ENCODE measurements at regions not wholly inside any gene's neighbourhood (a gene's known extent, or its start where the extent isn't known, plus 50 kb on each side); places are given as distances from the start of the nearest gene placed in this dataset.

DNA sequence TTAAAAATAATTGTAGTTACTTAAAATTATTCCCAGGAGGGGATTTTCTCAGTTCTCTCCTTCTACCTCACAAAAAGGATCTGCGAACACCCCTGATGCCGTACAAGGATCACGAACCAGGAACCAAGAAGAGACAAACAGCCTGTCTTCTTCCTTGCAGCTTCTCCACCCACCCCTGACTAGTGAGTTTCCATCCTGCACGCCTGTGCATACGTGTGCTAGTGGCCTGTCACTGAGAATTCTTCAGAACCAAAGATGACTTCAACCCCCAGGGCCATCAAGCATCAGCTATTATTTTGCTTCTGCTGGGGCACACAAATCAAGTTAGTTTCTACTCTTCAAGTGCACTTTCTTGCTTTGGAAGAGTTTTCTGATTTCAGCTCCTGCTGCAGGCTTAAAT, 175.5 kb upstream of the KLF6 start:
- peak overlapping the region; percentile 51 for H2AFZ ChIP-seq (ENCODE audit: low read depth, low read length)
- peaks cover 57% of the 10 kb centered on the region for H3K4me1 ChIP-seq (ENCODE audit: insufficient read depth, low read length)
- no peaks in the 10 kb centered on the region for H3K9me3 ChIP-seq (ENCODE audit: insufficient read depth, low read length, severe bottlenecking)
- no peaks in the 10 kb centered on the region for H3K36me3 ChIP-seq (ENCODE audit: insufficient read depth, low read length)
- no peaks in the 10 kb centered on the region for H4K20me1 ChIP-seq (ENCODE audit: insufficient read depth, low read length)
- H3K79me2 ChIP-seq (ENCODE audit: insufficient read depth, low read length): no peaks in the 10 kb centered on the region
- peak; percentile 5; the same call in 2 of the 3 replicates for ATAC-seq (ENCODE audit: insufficient read depth, low read depth)
- peak overlapping the region in 1 of 2 experiments; percentile 36; a peak in 1 of 4 replicates for H3K4me3 ChIP-seq (ENCODE audit: low read depth in 1 of 2, low read length in 2 of 2)
- peak; percentile 43 for DNase-seq
- no peak for TF ChIP-seq EZH2 (IDR thresholded peaks at IDR 0.05; ENCODE audit: borderline replicate concordance, low read depth, low read length, severe bottlenecking)
- TF ChIP-seq, protein P1, sequence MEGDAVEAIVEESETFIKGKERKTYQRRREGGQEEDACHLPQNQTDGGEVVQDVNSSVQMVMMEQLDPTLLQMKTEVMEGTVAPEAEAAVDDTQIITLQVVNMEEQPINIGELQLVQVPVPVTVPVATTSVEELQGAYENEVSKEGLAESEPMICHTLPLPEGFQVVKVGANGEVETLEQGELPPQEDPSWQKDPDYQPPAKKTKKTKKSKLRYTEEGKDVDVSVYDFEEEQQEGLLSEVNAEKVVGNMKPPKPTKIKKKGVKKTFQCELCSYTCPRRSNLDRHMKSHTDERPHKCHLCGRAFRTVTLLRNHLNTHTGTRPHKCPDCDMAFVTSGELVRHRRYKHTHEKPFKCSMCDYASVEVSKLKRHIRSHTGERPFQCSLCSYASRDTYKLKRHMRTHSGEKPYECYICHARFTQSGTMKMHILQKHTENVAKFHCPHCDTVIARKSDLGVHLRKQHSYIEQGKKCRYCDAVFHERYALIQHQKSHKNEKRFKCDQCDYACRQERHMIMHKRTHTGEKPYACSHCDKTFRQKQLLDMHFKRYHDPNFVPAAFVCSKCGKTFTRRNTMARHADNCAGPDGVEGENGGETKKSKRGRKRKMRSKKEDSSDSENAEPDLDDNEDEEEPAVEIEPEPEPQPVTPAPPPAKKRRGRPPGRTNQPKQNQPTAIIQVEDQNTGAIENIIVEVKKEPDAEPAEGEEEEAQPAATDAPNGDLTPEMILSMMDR (IDR thresholded peaks at IDR 0.05; ENCODE audit: borderline replicate concordance, extremely low read depth, low read length, poor library complexity, severe bottlenecking): no peak
- peak overlapping the region; percentile 58 for H3K4me2 ChIP-seq (ENCODE audit: insufficient read depth, low read length)
- H3K27me3 ChIP-seq (ENCODE audit: insufficient read depth, low read length, poor library complexity): no peaks in the 10 kb centered on the region
- peak overlapping the region; percentile 50 for H3K9ac ChIP-seq (ENCODE audit: low read depth, low read length)
- peak overlapping the region; percentile 93 for H3K27ac ChIP-seq (ENCODE audit: low read length)

GRCh38 chr10:3959370-3960325, 174.6 kb upstream of the KLF6 start:
- H4K20me1 ChIP-seq (ENCODE audit: insufficient read depth, low read length): no peaks in the 10 kb centered on the region
- H3K9ac ChIP-seq (ENCODE audit: low read depth, low read length): peak overlapping the region; percentile 50
- TF ChIP-seq, protein P1 (IDR thresholded peaks at IDR 0.05; ENCODE audit: borderline replicate concordance, extremely low read depth, low read length, poor library complexity, severe bottlenecking): no peak
- no peak for TF ChIP-seq EZH2 (IDR thresholded peaks at IDR 0.05; ENCODE audit: borderline replicate concordance, low read depth, low read length, severe bottlenecking)
- peak overlapping the region in 1 of 2 experiments; percentile 45; a peak in 2 of 4 replicates for H3K4me3 ChIP-seq (ENCODE audit: low read depth in 1 of 2, low read length in 2 of 2)
- no peaks in the 10 kb centered on the region for H3K79me2 ChIP-seq (ENCODE audit: insufficient read depth, low read length)
- H2AFZ ChIP-seq (ENCODE audit: low read depth, low read length): peak overlapping the region; percentile 58
- peak overlapping the region; percentile 58 for H3K4me2 ChIP-seq (ENCODE audit: insufficient read depth, low read length)
- no peaks in the 10 kb centered on the region for H3K27me3 ChIP-seq (ENCODE audit: insufficient read depth, low read length, poor library complexity)
- peak overlapping the region; percentile 93 for H3K27ac ChIP-seq (ENCODE audit: low read length)
- H3K4me1 ChIP-seq (ENCODE audit: insufficient read depth, low read length): peaks cover 57% of the 10 kb centered on the region
- peak; percentile 79 for DNase-seq
- H3K36me3 ChIP-seq (ENCODE audit: insufficient read depth, low read length): no peaks in the 10 kb centered on the region
- peak; percentile 43 for ATAC-seq (ENCODE audit: insufficient read depth, low read depth)
- no peaks in the 10 kb centered on the region for H3K9me3 ChIP-seq (ENCODE audit: insufficient read depth, low read length, severe bottlenecking)

DNA sequence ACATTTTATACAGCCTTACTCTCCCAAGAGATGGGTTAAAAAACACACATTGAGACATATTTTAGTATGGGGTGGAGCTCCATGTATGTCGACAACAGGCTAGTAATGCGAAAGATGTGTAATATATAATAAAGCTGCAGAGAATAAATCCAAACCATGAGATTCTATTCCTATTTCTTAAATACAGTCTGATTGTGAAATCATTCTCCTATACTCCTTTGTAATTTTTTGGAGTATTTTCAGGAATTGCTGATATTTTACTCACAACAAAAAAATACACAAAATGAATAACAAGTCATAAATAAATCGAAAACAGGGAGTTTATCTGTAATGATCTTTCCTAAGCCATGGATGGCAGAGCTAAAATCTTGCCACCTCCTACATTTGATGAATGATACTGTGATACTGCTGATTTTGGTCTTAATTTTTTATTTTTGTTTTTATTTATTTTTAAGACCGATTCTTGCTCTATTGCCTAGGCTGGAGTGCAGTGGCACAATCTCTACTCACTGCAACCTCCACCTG, 173.5 kb upstream of the KLF6 start:
- no peak for TF ChIP-seq EZH2 (IDR thresholded peaks at IDR 0.05; ENCODE audit: borderline replicate concordance, low read depth, low read length, severe bottlenecking)
- TF ChIP-seq, protein P1 (IDR thresholded peaks at IDR 0.05; ENCODE audit: borderline replicate concordance, extremely low read depth, low read length, poor library complexity, severe bottlenecking): no peak
- H3K4me3 ChIP-seq (ENCODE audit: low read depth in 1 of 2, low read length in 2 of 2): no peak overlapping the region
- H4K20me1 ChIP-seq (ENCODE audit: insufficient read depth, low read length): no peaks in the 10 kb centered on the region
- no peaks in the 10 kb centered on the region for H3K36me3 ChIP-seq (ENCODE audit: insufficient read depth, low read length)
- 0 out of 2 replicates have a peak overlapping the region, but pooled peaks have one; percentile 93 for H3K27ac ChIP-seq (ENCODE audit: low read length)
- H3K4me2 ChIP-seq (ENCODE audit: insufficient read depth, low read length): no peak overlapping the region
- DNase-seq (no peak), ATAC-seq (ENCODE audit: insufficient read depth, low read depth) (no peak)
- no peak overlapping the region for H2AFZ ChIP-seq (ENCODE audit: low read depth, low read length)
- H3K9ac ChIP-seq (ENCODE audit: low read depth, low read length): no peak overlapping the region
- H3K79me2 ChIP-seq (ENCODE audit: insufficient read depth, low read length): no peaks in the 10 kb centered on the region
- no peaks in the 10 kb centered on the region for H3K27me3 ChIP-seq (ENCODE audit: insufficient read depth, low read length, poor library complexity)
- peaks cover 52% of the 10 kb centered on the region for H3K4me1 ChIP-seq (ENCODE audit: insufficient read depth, low read length)
- H3K9me3 ChIP-seq (ENCODE audit: insufficient read depth, low read length, severe bottlenecking): no peaks in the 10 kb centered on the region

All from DND-41 (cell line).